Adrenal gland (tissue), 9 donors: ENCODE measurements at regions not wholly inside any gene's neighbourhood (a gene's known extent, or its start where the extent isn't known, plus 50 kb on each side); places are given as distances from the start of the nearest gene placed in this dataset.

Experiments used
- DNase-seq, 7 donors: peaks; one replicate each; pipeline ENCODE4 v3.0.0-alpha.2; 2019 to 2020
- H3K27ac ChIP-seq, 5 donors: fragments of 200-600 bp; sonication (generic) in 4 of 5; 1 replicate in 3 of 5; 2 replicates in 2 of 5; pipeline versions ENCODE4 v1.5.1 to v1.8.0; 2016 to 2020; ENCODE audit warnings: mild to moderate bottlenecking in 1 of 5
- H3K27me3 ChIP-seq: fragments of 200-600 bp; 2 replicates; pipeline ENCODE4 v1.8.0; 2021
- H3K36me3 ChIP-seq, 2 donors: fragments of 200-600 bp; replicated peaks in 1 of 2; 1 replicate in 1 of 2; 2 replicates in 1 of 2; pipeline versions ENCODE4 v1.5.1 to v1.8.0; 2018 to 2022
- H3K4me1 ChIP-seq, 2 donors: fragments of 200-600 bp; replicated peaks in 1 of 2; 1 replicate in 1 of 2; 2 replicates in 1 of 2; pipeline versions ENCODE4 v1.5.1 to v1.8.0; 2018 to 2021
- H3K4me3 ChIP-seq, 4 donors: fragments of 200-600 bp; sonication (generic) in 3 of 4; one replicate each; pipeline ENCODE4 v1.5.1; 2016 to 2018
- H3K9me3 ChIP-seq, 3 donors: fragments of 200-600 bp; sonication (generic) in 1 of 3; replicated peaks in 1 of 3; 1 replicate in 2 of 3; 2 replicates in 1 of 3; pipeline versions ENCODE4 v1.5.1 to v1.8.0; 2016 to 2021
- POLR2A ChIP-seq, 2 donors: fragments of 450-650 bp; IDR thresholded peaks; one replicate each; pipeline ENCODE4 v1.6.1; 2017; ENCODE audit warnings: antibody characterized with exemption in 2 of 2, mild to moderate bottlenecking in 2 of 2, moderate library complexity in 1 of 2
- WGBS, 4 donors: extraction: QIAGEN DNeasy Blood & Tissue Kit in 2 of 4; methylation state at CpG; one replicate each; pipeline versions ENCODE4 v1.1.5 to v1.1.7; 2013 to 2017; 5-methylcytosine and 5-hydroxymethylcytosine counted together
- intact Hi-C, 2 donors: fragments of 100-400 bp; cut with DNase I; formaldehyde crosslinking; loops; one replicate each; pipeline versions ENCODE4 v1.14.1 to v1.15.0; 2022 to 2023
- TF ChIP-seq, protein P1 (sequence below), 6 experiments: fragments of 450-650 bp in 4 of 6; fragments of 200-600 bp in 2 of 6; sonication (generic) in 1 of 6; IDR thresholded peaks; 1 replicate in 5 of 6; 2 replicates in 1 of 6; pipeline versions ENCODE4 v1.5.1 to v1.8.0; 2016 to 2021; ENCODE audit warnings: antibody characterized with exemption in 6 of 6, mild to moderate bottlenecking in 2 of 6, moderate library complexity in 1 of 6
- donor health status: healthy with polysubstance abuse.
- donor health status: Bipolar disorder and iron deficiency.
- donor health status: DM: yes; HTN: yes; CAD: no.
- donor health status: DM: no; HTN: no; CAD: no.
- donor health status: DM: no; HTN: no; CAD: no.

DNA sequence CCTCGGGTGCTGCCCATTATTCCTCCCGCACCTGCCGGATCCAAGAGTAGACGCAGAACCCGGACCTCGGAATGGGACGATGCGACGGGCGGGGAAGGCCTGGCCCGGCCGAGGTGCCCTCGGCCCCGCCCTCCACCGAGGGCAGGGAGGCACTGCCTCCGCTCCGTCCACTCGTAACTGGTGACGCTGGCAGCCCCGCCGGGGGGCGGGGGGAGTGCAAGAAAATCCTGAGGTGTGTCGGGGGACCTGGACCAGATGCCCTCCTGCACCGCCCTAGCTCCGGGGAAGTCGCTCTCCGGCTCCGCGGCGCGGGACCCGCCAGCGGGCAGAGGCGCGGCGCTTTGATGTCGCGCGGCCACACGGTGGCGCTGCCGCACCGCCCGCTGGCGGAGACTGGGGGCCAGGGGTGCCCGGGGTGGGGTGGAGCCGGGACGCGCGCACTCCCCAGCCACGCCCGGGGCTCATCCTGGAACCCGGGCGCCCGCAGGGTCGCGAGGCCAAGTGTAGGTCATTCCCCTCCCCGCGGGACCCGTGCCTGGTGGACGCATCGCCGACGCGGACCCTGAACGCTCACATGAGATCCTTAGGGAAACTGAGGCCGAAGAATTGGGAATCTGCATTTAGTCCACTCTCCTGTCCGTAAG is 202.8 kb downstream of the TTC8 start:
- H3K4me1 ChIP-seq, result peaks cover 6 to 11% of the 10 kb centered on the region in 2 donors
- no peak overlapping the region for H3K27ac ChIP-seq
- H3K36me3 ChIP-seq, result no peaks in the 10 kb centered on the region
- H3K27me3 ChIP-seq, result no peaks in the 10 kb centered on the region
- H3K4me3 ChIP-seq, result peak overlapping the region in 2 of 4 donors; percentile 54 to 61
- H3K9me3 ChIP-seq, result no peaks in the 10 kb centered on the region
- WGBS, 4 donors, result 1 to 4% (median 2%) methylated on average over 15 to 68 of the region's 68 CpGs; no CpG with 5 or more reads in 1 of the 4 donors
- intact Hi-C loops, result loop anchor here (5.0 to 10.0 kb wide), 4 partner anchors 395 to 888 kb away; no protein-coding TSS in a partner anchor
- DNase-seq, result peak; percentile 26 to 67 (median 51)
- TF ChIP-seq, protein P1, sequence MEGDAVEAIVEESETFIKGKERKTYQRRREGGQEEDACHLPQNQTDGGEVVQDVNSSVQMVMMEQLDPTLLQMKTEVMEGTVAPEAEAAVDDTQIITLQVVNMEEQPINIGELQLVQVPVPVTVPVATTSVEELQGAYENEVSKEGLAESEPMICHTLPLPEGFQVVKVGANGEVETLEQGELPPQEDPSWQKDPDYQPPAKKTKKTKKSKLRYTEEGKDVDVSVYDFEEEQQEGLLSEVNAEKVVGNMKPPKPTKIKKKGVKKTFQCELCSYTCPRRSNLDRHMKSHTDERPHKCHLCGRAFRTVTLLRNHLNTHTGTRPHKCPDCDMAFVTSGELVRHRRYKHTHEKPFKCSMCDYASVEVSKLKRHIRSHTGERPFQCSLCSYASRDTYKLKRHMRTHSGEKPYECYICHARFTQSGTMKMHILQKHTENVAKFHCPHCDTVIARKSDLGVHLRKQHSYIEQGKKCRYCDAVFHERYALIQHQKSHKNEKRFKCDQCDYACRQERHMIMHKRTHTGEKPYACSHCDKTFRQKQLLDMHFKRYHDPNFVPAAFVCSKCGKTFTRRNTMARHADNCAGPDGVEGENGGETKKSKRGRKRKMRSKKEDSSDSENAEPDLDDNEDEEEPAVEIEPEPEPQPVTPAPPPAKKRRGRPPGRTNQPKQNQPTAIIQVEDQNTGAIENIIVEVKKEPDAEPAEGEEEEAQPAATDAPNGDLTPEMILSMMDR (IDR thresholded peaks at IDR 0.05), result peak; percentile 26 to 94 (median 78)
- TF ChIP-seq POLR2A (IDR thresholded peaks at IDR 0.05), result peak in 1 of 2 donors; percentile 16

DNA sequence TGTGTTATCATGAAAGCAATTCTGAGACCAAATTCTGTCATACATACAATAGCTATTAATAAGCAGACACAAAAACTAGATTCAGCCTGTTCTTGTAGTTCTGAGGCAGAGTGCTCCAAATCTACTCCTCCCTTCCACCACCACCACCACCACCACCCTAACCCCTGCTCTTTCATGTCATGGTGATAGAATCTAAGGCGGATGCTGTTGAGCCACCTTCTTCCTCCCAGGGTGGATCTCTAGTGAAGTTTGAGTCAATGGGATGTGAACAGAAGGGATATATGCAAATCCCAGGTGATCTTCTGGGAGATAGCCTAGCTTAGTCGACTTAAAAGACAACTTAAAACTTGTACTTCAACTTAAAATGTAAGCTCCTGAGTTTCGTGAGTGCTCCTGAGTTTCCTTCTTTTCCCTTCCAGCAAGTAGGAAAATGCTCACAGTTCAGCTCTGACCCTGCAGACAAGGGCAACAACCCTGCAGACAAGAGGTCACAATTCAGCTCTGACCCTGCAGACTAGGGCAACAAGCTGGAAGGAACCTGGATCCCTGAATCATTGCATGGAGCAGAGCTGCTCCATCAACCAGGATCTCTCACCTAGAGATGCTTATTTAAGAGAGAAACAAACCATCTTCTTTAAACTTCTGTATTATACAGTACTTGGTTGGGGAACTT is 204.1 kb downstream of the TTC8 start:
- no peak for DNase-seq

DNA sequence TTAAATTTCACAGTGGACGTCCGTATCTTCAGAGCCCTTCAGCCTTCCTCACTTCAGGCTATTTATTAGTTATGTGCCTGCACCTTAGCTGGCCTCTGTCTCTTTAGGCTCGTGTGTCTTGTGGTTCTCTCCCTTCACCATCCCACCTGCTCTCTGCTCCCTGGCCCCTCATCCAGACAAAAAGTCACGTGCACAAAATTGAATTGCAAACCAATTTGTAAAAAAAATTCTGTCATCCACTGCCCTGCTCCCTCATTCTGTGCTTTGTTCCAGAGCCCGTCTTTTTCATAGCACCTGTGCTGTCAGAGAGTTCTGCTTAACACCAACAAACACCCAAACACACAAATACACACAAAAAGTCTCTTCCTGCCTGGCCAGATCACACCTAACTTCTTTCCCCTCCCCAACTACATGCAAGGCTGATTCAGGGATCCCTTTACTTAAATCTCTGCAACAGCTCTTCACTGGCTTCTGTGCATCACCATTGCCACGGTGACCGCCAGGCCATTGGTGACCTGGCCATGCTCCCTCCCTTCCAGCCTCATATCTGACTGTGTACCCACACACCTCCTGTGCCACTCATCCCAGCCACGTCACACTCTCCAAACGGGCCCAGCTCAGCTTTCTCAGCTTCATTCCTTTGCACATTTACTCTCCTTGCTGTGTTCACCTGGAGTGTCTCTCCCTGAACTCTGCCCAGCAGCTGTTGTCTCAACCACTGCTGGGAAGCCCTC is 205.7 kb downstream of the TTC8 start:
- Histone ChIP-seq H3K27ac (no peak overlapping the region), H3K27me3 (no peaks in the 10 kb centered on the region), H3K4me3 (no peak overlapping the region), H3K9me3 (no peaks in the 10 kb centered on the region), H3K4me1 (peaks cover 6 to 11% of the 10 kb centered on the region in 2 donors), H3K36me3 (no peaks in the 10 kb centered on the region)
- intact Hi-C loops, result loop anchor here (5.0 to 10.0 kb wide), 5 partner anchors 145 to 885 kb away; no protein-coding TSS in a partner anchor
- WGBS, 4 donors, result 68 to 79% (median 74%) methylated on average over 9 of the region's 9 CpGs
- DNase-seq, result peak in 1 of 7 donors; percentile 74
- TF ChIP-seq POLR2A (IDR thresholded peaks at IDR 0.05), result no peak
- TF ChIP-seq, protein P1 (IDR thresholded peaks at IDR 0.05), result no peak

More for the DNA sequence above, 204.1 kb downstream of the TTC8 start:
- Histone ChIP-seq H3K4me1 (peaks cover 6 to 11% of the 10 kb centered on the region in 2 donors), H3K9me3 (no peaks in the 10 kb centered on the region), H3K27ac (no peak overlapping the region), H3K4me3 (no peak overlapping the region), H3K36me3 (no peaks in the 10 kb centered on the region), H3K27me3 (no peaks in the 10 kb centered on the region)
- intact Hi-C loops, result loop anchor here (5.0 to 10.0 kb wide), 4 partner anchors 394 to 886 kb away; no protein-coding TSS in a partner anchor
- TF ChIP-seq, protein P1 (IDR thresholded peaks at IDR 0.05), result no peak
- no peak for TF ChIP-seq POLR2A (IDR thresholded peaks at IDR 0.05)
- WGBS, 4 donors, result 80 to 98% (median 82%) methylated on average over 3 of the region's 3 CpGs

DNA sequence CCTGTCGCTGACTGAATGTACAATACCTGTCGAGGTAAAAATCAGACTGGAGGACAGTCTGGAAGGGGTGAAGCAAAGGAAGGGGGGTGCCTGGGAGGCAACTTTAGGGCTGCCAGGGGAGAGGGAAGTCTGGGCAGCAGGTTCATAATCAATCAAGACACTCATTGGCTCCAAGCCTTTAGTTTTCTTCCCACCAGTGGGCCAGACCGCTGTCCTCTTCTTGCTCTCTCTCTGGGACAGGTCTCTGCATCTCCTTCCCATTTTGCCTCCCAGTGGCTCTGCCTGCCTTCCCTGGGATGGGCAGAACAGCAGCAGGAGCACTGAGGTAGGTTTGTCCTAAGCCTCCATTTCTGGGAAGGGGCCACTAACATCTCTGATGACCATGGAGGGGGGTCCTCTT is 206.5 kb downstream of the TTC8 start:
- intact Hi-C loops, result loop anchor here in 1 of 2 donors (10.0 kb wide), 1 partner anchor 144 kb away; no protein-coding TSS in a partner anchor
- no peaks in the 10 kb centered on the region for H3K27me3 ChIP-seq
- no peak overlapping the region for H3K4me3 ChIP-seq
- TF ChIP-seq, protein P1 (IDR thresholded peaks at IDR 0.05), result no peak
- no peak for TF ChIP-seq POLR2A (IDR thresholded peaks at IDR 0.05)
- WGBS, 4 donors, result 88 to 94% (median 91%) methylated on average over 3 of the region's 3 CpGs
- H3K27ac ChIP-seq, result no peak overlapping the region
- H3K36me3 ChIP-seq, result no peaks in the 10 kb centered on the region
- no peaks in the 10 kb centered on the region for H3K9me3 ChIP-seq
- DNase-seq, result no peak
- H3K4me1 ChIP-seq, result peaks cover 6 to 11% of the 10 kb centered on the region in 2 donors
